GM18909 (cell line): ENCODE measurements at regions not wholly inside any gene's neighbourhood (a gene's known extent, or its start where the extent isn't known, plus 50 kb on each side); places are given as distances from the start of the nearest gene placed in this dataset.
A peak's percentile ranks its signal among the peaks of the same experiment; 100 is the strongest.

Experiments used
- ATAC-seq: cut with Tn5 transposase; IDR thresholded peaks from one replicate; pipeline ENCODE4 v1.9.1; 2021; ENCODE audit warnings: mild to moderate bottlenecking; ENCODE audit not compliant: unreplicated experiment, poor library complexity

DNA sequence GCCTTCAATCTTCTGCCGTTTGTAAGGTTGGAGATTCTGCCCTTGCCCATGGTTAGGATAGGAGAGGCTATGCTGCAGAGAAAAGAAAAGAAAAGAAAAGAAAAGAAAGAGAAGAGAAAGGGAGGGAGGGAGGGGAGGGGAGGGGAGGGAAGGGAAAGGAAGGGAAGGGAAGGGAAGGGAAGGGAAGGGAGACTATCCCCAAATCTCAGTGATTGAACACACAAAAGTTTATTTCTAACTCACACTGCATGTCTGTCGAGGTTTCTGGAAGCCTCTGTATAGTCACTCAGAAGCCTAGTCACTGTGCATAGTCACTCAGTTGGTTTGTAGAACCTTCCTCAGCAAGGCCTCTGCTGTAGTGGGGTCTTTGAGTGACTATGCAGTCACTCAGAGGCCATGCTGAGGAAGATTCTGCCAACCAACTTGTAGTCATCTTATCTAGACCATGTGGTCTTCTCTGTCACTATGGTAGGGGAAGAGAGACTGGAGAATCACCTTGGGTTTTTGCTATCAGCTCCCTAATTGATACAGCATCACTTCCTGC lies 52.3 kb upstream of the ABCC9 start:
- ATAC-seq = no peak

DNA sequence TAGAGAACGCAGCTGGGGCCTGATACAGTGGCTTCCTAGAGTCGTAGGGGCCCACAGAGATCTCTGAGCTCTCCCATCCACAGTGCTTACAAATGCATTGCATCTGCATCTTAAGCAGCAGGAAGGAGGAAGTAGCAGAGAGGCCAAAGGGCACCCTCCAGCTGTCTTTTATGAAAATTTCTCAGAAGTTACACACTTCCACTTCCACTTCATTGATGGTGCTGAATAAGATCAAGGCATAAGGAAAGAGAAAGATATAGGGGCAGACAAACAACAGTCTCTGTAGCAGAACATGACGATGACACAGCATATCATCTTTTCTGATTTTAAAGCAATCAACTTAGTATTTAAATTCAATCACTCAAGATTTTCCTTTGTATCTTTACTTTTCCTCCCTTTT lies 51.6 kb upstream of the ABCC9 start:
- peak; percentile 89 for ATAC-seq

DNA sequence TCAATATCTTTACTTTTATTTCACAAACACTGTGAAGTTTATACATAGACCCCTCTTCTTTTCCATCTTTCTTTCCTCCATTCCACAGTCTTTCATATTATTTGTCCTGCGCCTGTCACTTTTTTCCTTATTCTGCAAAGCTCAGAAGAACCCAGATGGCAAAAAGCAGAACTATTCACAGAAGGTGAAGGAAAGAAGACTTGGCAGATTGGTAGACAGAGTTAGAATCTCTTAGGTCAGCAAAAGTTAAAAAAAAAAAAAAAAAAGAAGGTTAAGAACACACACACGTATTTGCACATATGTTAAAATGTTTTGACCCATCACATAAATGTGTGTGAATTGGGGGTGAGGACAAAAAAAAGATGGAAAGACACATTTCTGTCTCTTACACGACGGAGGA lies 50.3 kb upstream of the ABCC9 start:
- no peak for ATAC-seq
